HG02642 (cell line): ENCODE measurements at regions not wholly inside any gene's neighbourhood (a gene's known extent, or its start where the extent isn't known, plus 50 kb on each side); places are given as distances from the start of the nearest gene placed in this dataset.
"Not testable (repeated sequence)": the region's sequence is repeated elsewhere in the genome, so short reads cannot be mapped to it uniquely, and the experiment has no call there.

ENCODE experiments used
- ATAC-seq: cut with Tn5 transposase; IDR thresholded peaks from one replicate; pipeline ENCODE4 v1.9.1; 2021; ENCODE audit warnings: mild to moderate bottlenecking; ENCODE audit not compliant: unreplicated experiment, poor library complexity

GRCh38 chr2:201946746-201947145 is 86.9 kb upstream of the FZD7 start:
- not testable (repeated sequence) for ATAC-seq

- ATAC-seq = no peak
Observed at GRCh38 chr2:201947287-201947686, 86.4 kb upstream of the FZD7 start.

- ATAC-seq = no peak
Observed at GRCh38 chr2:201949181-201949926, 84.3 kb upstream of the FZD7 start.

- ATAC-seq = no peak
Observed at GRCh38 chr2:201949927-201950246, 83.8 kb upstream of the FZD7 start.

- no peak for ATAC-seq
Observed at GRCh38 chr2:201950606-201951005, 83.0 kb upstream of the FZD7 start.

GRCh38 chr2:201952187-201952586 is 81.5 kb upstream of the FZD7 start:
- no peak for ATAC-seq

GRCh38 chr2:201953396-201953795 is 80.3 kb upstream of the FZD7 start:
- no peak for ATAC-seq

GRCh38 chr2:201953880-201954279 is 79.8 kb upstream of the FZD7 start:
- ATAC-seq = no peak

GRCh38 chr2:201955231-201955630 is 78.4 kb upstream of the FZD7 start:
- ATAC-seq = no peak

GRCh38 chr2:201955702-201956141 is 77.9 kb upstream of the FZD7 start:
- ATAC-seq = no peak

- ATAC-seq = no peak
Observed at GRCh38 chr2:201956361-201956760, 77.3 kb upstream of the FZD7 start.

GRCh38 chr2:201957091-201957490 is 76.6 kb upstream of the FZD7 start:
- no peak for ATAC-seq

GRCh38 chr2:201959198-201959597 is 74.5 kb upstream of the FZD7 start:
- no peak for ATAC-seq

- ATAC-seq = no peak
Observed at GRCh38 chr2:201959626-201960025, 74.0 kb upstream of the FZD7 start.

- ATAC-seq = no peak
Observed at GRCh38 chr2:201960305-201960704, 73.3 kb upstream of the FZD7 start.

GRCh38 chr2:201961401-201961800 is 72.3 kb upstream of the FZD7 start:
- ATAC-seq = no peak

GRCh38 chr2:201962774-201963562 is 70.7 kb upstream of the FZD7 start:
- ATAC-seq = no peak

GRCh38 chr2:201964011-201964410 is 69.6 kb upstream of the FZD7 start:
- no peak for ATAC-seq

GRCh38 chr2:201964631-201965206 is 68.9 kb upstream of the FZD7 start:
- no peak for ATAC-seq

- no peak for ATAC-seq
Observed at GRCh38 chr2:201965550-201965949, 68.1 kb upstream of the FZD7 start.

- ATAC-seq = no peak
Observed at GRCh38 chr2:201966691-201967438, 66.8 kb upstream of the FZD7 start.
